DMS79 treated with DMSO at 0.1 percent for 48 hours (cell line): ENCODE measurements at regions not wholly inside any gene's neighbourhood (a gene's known extent, or its start where the extent isn't known, plus 50 kb on each side); places are given as distances from the start of the nearest gene placed in this dataset.

ENCODE experiments used
- DNase-seq: peaks from one replicate; lab custom pipeline; 2025; lab: John Stamatoyannopoulos, UW

- no peak for DNase-seq
Measured at GRCh38 chr14:61941421-61942150, 179.4 kb downstream of the SNAPC1 start.

- DNase-seq, result no peak
Measured at GRCh38 chr14:61948376-61948775, 186.2 kb downstream of the SNAPC1 start.

- DNase-seq, result no peak
Measured at GRCh38 chr14:61950340-61950739, 188.1 kb downstream of the SNAPC1 start.

- DNase-seq, result no peak
Measured at GRCh38 chr14:61953602-61954001, 191.4 kb downstream of the SNAPC1 start.

GRCh38 chr14:61954306-61954705, 192.1 kb downstream of the SNAPC1 start:
- no peak for DNase-seq

- no peak for DNase-seq
Measured at GRCh38 chr14:61956517-61956916, 194.3 kb downstream of the SNAPC1 start.

GRCh38 chr14:61959348-61959747, 197.1 kb downstream of the SNAPC1 start:
- no peak for DNase-seq

GRCh38 chr14:61961369-61961768, 199.1 kb downstream of the SNAPC1 start:
- DNase-seq, result no peak

- DNase-seq, result no peak
Measured at GRCh38 chr14:61963926-61964325, 201.7 kb downstream of the SNAPC1 start.

- DNase-seq, result no peak
Measured at GRCh38 chr14:61965030-61965745, 203.0 kb downstream of the SNAPC1 start.

- no peak for DNase-seq
Measured at GRCh38 chr14:61968207-61968606, 206.0 kb downstream of the SNAPC1 start.

- no peak for DNase-seq
Measured at GRCh38 chr14:61972711-61973110, 210.5 kb downstream of the SNAPC1 start.

- no peak for DNase-seq
Measured at GRCh38 chr14:61973981-61974380, 211.8 kb downstream of the SNAPC1 start.

- no peak for DNase-seq
Measured at GRCh38 chr14:61977217-61977616, 215.0 kb downstream of the SNAPC1 start.

GRCh38 chr14:61988240-61988639, 226.0 kb downstream of the SNAPC1 start:
- DNase-seq, result no peak

GRCh38 chr14:61992139-61992538, 229.9 kb downstream of the SNAPC1 start:
- DNase-seq, result no peak

- DNase-seq, result no peak
Measured at GRCh38 chr14:61992926-61993325, 230.7 kb downstream of the SNAPC1 start.

- no peak for DNase-seq
Measured at GRCh38 chr14:61994589-61994988, 232.4 kb downstream of the SNAPC1 start.

- no peak for DNase-seq
Measured at GRCh38 chr14:61996753-61997152, 234.5 kb downstream of the SNAPC1 start.

- DNase-seq, result no peak
Measured at GRCh38 chr14:61997161-61997560, 234.9 kb downstream of the SNAPC1 start.

- no peak for DNase-seq
Measured at GRCh38 chr14:62001963-62002362, 239.7 kb downstream of the SNAPC1 start.

- no peak for DNase-seq
Measured at GRCh38 chr14:62002642-62003041, 240.4 kb downstream of the SNAPC1 start.

GRCh38 chr14:62003701-62004100, 241.5 kb downstream of the SNAPC1 start:
- no peak for DNase-seq
